Adrenal gland (tissue), 9 donors: ENCODE measurements at regions not wholly inside any gene's neighbourhood (a gene's known extent, or its start where the extent isn't known, plus 50 kb on each side); places are given as distances from the start of the nearest gene placed in this dataset.

Experiments
- DNase-seq, 7 donors: peaks; one replicate each; pipeline ENCODE4 v3.0.0-alpha.2; 2019 to 2020
- H3K27ac ChIP-seq, 5 donors: fragments of 200-600 bp; sonication (generic) in 4 of 5; 1 replicate in 3 of 5; 2 replicates in 2 of 5; pipeline versions ENCODE4 v1.5.1 to v1.8.0; 2016 to 2020; ENCODE audit warnings: mild to moderate bottlenecking in 1 of 5
- H3K27me3 ChIP-seq: fragments of 200-600 bp; 2 replicates; pipeline ENCODE4 v1.8.0; 2021
- H3K36me3 ChIP-seq, 2 donors: fragments of 200-600 bp; replicated peaks in 1 of 2; 1 replicate in 1 of 2; 2 replicates in 1 of 2; pipeline versions ENCODE4 v1.5.1 to v1.8.0; 2018 to 2022
- H3K4me1 ChIP-seq, 2 donors: fragments of 200-600 bp; replicated peaks in 1 of 2; 1 replicate in 1 of 2; 2 replicates in 1 of 2; pipeline versions ENCODE4 v1.5.1 to v1.8.0; 2018 to 2021
- H3K4me3 ChIP-seq, 4 donors: fragments of 200-600 bp; sonication (generic) in 3 of 4; one replicate each; pipeline ENCODE4 v1.5.1; 2016 to 2018
- H3K9me3 ChIP-seq, 3 donors: fragments of 200-600 bp; sonication (generic) in 1 of 3; replicated peaks in 1 of 3; 1 replicate in 2 of 3; 2 replicates in 1 of 3; pipeline versions ENCODE4 v1.5.1 to v1.8.0; 2016 to 2021
- POLR2A ChIP-seq, 2 donors: fragments of 450-650 bp; IDR thresholded peaks; one replicate each; pipeline ENCODE4 v1.6.1; 2017; ENCODE audit warnings: antibody characterized with exemption in 2 of 2, mild to moderate bottlenecking in 2 of 2, moderate library complexity in 1 of 2
- WGBS, 4 donors: extraction: QIAGEN DNeasy Blood & Tissue Kit in 2 of 4; methylation state at CpG; one replicate each; pipeline versions ENCODE4 v1.1.5 to v1.1.7; 2013 to 2017; 5-methylcytosine and 5-hydroxymethylcytosine counted together
- intact Hi-C, 2 donors: fragments of 100-400 bp; cut with DNase I; formaldehyde crosslinking; loops; one replicate each; pipeline versions ENCODE4 v1.14.1 to v1.15.0; 2022 to 2023
- TF ChIP-seq, protein P1 (sequence below), 6 experiments: fragments of 450-650 bp in 4 of 6; fragments of 200-600 bp in 2 of 6; sonication (generic) in 1 of 6; IDR thresholded peaks; 1 replicate in 5 of 6; 2 replicates in 1 of 6; pipeline versions ENCODE4 v1.5.1 to v1.8.0; 2016 to 2021; ENCODE audit warnings: antibody characterized with exemption in 6 of 6, mild to moderate bottlenecking in 2 of 6, moderate library complexity in 1 of 6
- donor health status: healthy with polysubstance abuse.
- donor health status: Bipolar disorder and iron deficiency.
- donor health status: DM: yes; HTN: yes; CAD: no.
- donor health status: DM: no; HTN: no; CAD: no.
- donor health status: DM: no; HTN: no; CAD: no.

DNA sequence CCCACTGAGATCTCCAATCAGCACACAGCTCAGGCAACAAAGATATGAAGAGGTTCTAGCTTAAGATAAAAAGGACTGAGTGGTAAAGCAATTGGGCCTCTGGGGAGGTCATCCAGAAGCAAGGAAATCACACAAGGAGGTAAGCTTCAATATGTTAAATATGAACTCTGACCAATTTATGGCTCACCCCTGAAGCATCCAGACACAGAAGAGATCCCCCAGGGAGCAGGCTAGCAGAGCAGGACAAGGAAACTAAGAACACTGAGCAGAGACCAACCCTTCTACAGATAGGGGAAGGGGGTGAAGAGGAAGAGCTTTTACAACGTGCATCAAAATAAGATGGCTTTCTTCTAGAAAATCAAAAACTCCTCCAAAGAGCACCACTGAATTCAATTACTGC lies 616.2 kb downstream of the DNAH5 start:
- intact Hi-C loops, result no loop called here
- WGBS, 4 donors, result 75 to 84% (median 81%) methylated on average over 1 of the region's 1 CpG
- no peak for TF ChIP-seq POLR2A (IDR thresholded peaks at IDR 0.05)
- TF ChIP-seq, protein P1, sequence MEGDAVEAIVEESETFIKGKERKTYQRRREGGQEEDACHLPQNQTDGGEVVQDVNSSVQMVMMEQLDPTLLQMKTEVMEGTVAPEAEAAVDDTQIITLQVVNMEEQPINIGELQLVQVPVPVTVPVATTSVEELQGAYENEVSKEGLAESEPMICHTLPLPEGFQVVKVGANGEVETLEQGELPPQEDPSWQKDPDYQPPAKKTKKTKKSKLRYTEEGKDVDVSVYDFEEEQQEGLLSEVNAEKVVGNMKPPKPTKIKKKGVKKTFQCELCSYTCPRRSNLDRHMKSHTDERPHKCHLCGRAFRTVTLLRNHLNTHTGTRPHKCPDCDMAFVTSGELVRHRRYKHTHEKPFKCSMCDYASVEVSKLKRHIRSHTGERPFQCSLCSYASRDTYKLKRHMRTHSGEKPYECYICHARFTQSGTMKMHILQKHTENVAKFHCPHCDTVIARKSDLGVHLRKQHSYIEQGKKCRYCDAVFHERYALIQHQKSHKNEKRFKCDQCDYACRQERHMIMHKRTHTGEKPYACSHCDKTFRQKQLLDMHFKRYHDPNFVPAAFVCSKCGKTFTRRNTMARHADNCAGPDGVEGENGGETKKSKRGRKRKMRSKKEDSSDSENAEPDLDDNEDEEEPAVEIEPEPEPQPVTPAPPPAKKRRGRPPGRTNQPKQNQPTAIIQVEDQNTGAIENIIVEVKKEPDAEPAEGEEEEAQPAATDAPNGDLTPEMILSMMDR (IDR thresholded peaks at IDR 0.05), result no peak

DNA sequence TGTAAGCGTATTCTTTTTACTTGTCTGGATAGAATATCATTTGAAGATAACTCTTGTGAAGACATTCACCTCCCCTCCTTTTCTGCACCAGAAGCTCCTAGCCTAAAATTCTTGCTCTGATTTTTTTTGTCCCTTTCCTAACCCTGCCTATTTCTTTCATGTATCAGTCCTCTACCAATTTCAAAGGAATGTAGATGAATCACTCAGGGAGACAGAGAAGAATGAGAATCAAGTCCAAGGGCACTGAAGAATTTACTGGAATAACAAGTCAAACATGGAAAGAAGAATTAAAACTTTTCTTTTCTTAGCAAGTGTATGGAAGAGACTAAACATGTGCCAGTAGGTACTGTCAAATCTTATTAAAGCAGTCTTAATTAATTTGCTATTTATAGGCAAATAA lies 618.7 kb downstream of the DNAH5 start:
- DNase-seq, result no peak
- no peak overlapping the region for H3K27ac ChIP-seq
- H3K9me3 ChIP-seq, result no peaks in the 10 kb centered on the region
- no peak for TF ChIP-seq POLR2A (IDR thresholded peaks at IDR 0.05)
- TF ChIP-seq, protein P1 (IDR thresholded peaks at IDR 0.05), result no peak
- H3K27me3 ChIP-seq, result no peaks in the 10 kb centered on the region
- H3K4me1 ChIP-seq, result no peaks in the 10 kb centered on the region
- no peak overlapping the region for H3K4me3 ChIP-seq
- intact Hi-C loops, result no loop called here
- no peaks in the 10 kb centered on the region for H3K36me3 ChIP-seq
- 2 to 45% (median 20%) methylated on average over 1 of the region's 1 CpG for WGBS, 4 donors

More for the DNA sequence above, 616.2 kb downstream of the DNAH5 start:
- Histone ChIP-seq H3K9me3 (no peaks in the 10 kb centered on the region), H3K27ac (no peak overlapping the region), H3K27me3 (no peaks in the 10 kb centered on the region), H3K4me1 (no peaks in the 10 kb centered on the region), H3K36me3 (no peaks in the 10 kb centered on the region), H3K4me3 (no peak overlapping the region)
- no peak for DNase-seq

DNA sequence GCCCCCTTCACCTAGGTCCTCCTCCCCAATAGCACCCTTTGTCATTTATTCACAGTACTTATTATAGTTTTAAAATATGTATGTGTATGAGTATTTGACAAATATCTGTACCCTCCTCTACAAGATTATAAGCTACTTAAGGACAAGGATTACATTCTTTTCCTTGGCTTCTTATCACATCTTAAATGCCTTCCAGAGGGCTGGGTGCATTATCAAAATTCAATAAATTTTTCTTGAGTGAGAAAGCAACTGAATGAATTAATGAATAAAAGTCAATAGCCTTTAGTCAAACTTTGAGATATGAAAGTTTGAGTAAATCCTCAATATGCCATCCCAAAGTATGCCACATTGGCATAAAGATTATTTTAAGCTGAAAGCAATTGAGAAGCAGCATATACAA lies 621.7 kb downstream of the DNAH5 start:
- Histone ChIP-seq H3K36me3 (no peaks in the 10 kb centered on the region), H3K9me3 (no peaks in the 10 kb centered on the region), H3K27ac (no peak overlapping the region), H3K4me3 (no peak overlapping the region), H3K27me3 (no peaks in the 10 kb centered on the region), H3K4me1 (no peaks in the 10 kb centered on the region)
- DNase-seq, result no peak
- intact Hi-C loops, result no loop called here
- no peak for TF ChIP-seq POLR2A (IDR thresholded peaks at IDR 0.05)
- TF ChIP-seq, protein P1 (IDR thresholded peaks at IDR 0.05), result no peak

DNA sequence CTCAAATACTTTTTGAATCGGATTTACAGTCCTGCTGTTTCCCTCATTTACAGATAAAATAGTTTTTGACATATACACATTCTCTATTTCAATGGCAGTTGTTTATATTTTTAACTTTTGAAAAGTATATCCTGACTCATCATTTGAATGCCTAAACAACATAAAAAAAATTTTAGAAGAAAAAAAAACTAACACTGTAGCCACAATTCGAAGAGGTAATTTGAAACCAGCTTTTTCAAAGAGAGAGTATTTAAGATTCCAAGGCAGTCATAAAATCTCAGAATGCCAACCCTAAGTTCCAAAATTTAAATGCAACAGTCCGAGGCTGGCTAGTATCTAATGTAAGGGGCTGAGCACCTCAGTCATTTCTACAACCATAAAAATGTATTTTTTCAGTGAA lies 626.8 kb downstream of the DNAH5 start:
- H3K27me3 ChIP-seq, result no peaks in the 10 kb centered on the region
- 48 to 66% (median 57%) methylated on average over 3 of the region's 3 CpGs for WGBS, 4 donors
- no peaks in the 10 kb centered on the region for H3K4me1 ChIP-seq
- intact Hi-C loops, result no loop called here
- no peak for DNase-seq
- H3K4me3 ChIP-seq, result no peak overlapping the region
- H3K9me3 ChIP-seq, result no peaks in the 10 kb centered on the region
- no peaks in the 10 kb centered on the region for H3K36me3 ChIP-seq
- no peak for TF ChIP-seq POLR2A (IDR thresholded peaks at IDR 0.05)
- TF ChIP-seq, protein P1 (IDR thresholded peaks at IDR 0.05), result no peak
- no peak overlapping the region for H3K27ac ChIP-seq
